ENCODE measurements at regions not wholly inside any gene's neighbourhood (a gene's known extent, or its start where the extent isn't known, plus 50 kb on each side); places are given as distances from the start of the nearest gene placed in this dataset.
"Not testable (repeated sequence)": the region's sequence is repeated elsewhere in the genome, so short reads cannot be mapped to it uniquely, and the experiment has no call there.

- no peak for DNase-seq
Observed at GRCh38 chr7:81419731-81420130, 350.1 kb downstream of the HGF start.

- DNase-seq, result no peak
Observed at GRCh38 chr7:81416659-81417058, 353.2 kb downstream of the HGF start.

GRCh38 chr7:81415181-81415580 lies 354.7 kb downstream of the HGF start:
- DNase-seq, result no peak

- no peak for DNase-seq
Observed at GRCh38 chr7:81414411-81414810, 355.4 kb downstream of the HGF start.

GRCh38 chr7:81410471-81411117 lies 359.3 kb downstream of the HGF start:
- DNase-seq, result no peak

GRCh38 chr7:81408728-81409127 lies 361.1 kb downstream of the HGF start:
- DNase-seq, result no peak

GRCh38 chr7:81407094-81407493 lies 362.8 kb downstream of the HGF start:
- no peak for DNase-seq

- no peak for DNase-seq
Observed at GRCh38 chr7:81404669-81405068, 365.2 kb downstream of the HGF start.

GRCh38 chr7:81402227-81402626 lies 367.6 kb downstream of the HGF start:
- no peak for DNase-seq

GRCh38 chr7:81399471-81399870 lies 370.4 kb downstream of the HGF start:
- DNase-seq, result no peak

GRCh38 chr7:81394029-81394428 lies 375.8 kb downstream of the HGF start:
- DNase-seq, result no peak

- no peak for DNase-seq
Observed at GRCh38 chr7:81393018-81393417, 376.8 kb downstream of the HGF start.

- no peak for DNase-seq
Observed at GRCh38 chr7:81385370-81385769, 384.5 kb downstream of the HGF start.

GRCh38 chr7:81383846-81384245 lies 386.0 kb downstream of the HGF start:
- no peak for DNase-seq

GRCh38 chr7:81374641-81375040 lies 395.2 kb downstream of the HGF start:
- DNase-seq, result not testable (repeated sequence)

- DNase-seq, result no peak
Observed at GRCh38 chr7:81370822-81371221, 399.0 kb downstream of the HGF start.

GRCh38 chr7:81367326-81367931 lies 402.4 kb downstream of the HGF start:
- DNase-seq, result no peak

GRCh38 chr7:81366546-81366945 lies 403.3 kb downstream of the HGF start:
- no peak for DNase-seq

- DNase-seq, result no peak
Observed at GRCh38 chr7:81361769-81362312, 408.0 kb downstream of the HGF start.

GRCh38 chr7:81355911-81356310 lies 413.9 kb downstream of the HGF start:
- no peak for DNase-seq

- DNase-seq, result no peak
Observed at GRCh38 chr7:81349044-81349443, 420.8 kb downstream of the HGF start.

GRCh38 chr7:81339946-81340345 lies 421.1 kb upstream of the SEMA3C start:
- no peak for DNase-seq

GRCh38 chr7:81333536-81333935 lies 414.7 kb upstream of the SEMA3C start:
- no peak for DNase-seq

- DNase-seq, result no peak
Observed at GRCh38 chr7:81333004-81333403, 414.2 kb upstream of the SEMA3C start.
